DOHH2 (cell line): ENCODE measurements at regions not wholly inside any gene's neighbourhood (a gene's known extent, or its start where the extent isn't known, plus 50 kb on each side); places are given as distances from the start of the nearest gene placed in this dataset.

Experiments used
- H3F3A ChIP-seq: fragments of 200-600 bp; sonication (generic), shearing (Covaris generic); 2 replicates; pipeline ENCODE4 v1.6.0; 2016; ENCODE audit warnings: antibody characterized with exemption, mild to moderate bottlenecking; ENCODE audit not compliant: control insufficient read depth, insufficient read depth
- H3K27ac ChIP-seq: fragments of 200-600 bp; sonication (generic); 2 replicates; pipeline ENCODE4 v1.5.1; 2014; ENCODE audit warnings: low read depth, mild to moderate bottlenecking, low read length, moderate library complexity
- H3K27me3 ChIP-seq: fragments of 200-600 bp; sonication (generic); 2 replicates; pipeline ENCODE4 v1.6.1; 2014; ENCODE audit warnings: mild to moderate bottlenecking, low read length, mixed read lengths; ENCODE audit not compliant: control insufficient read depth
- H3K36me3 ChIP-seq: fragments of 200-600 bp; sonication (generic); 2 replicates; pipeline ENCODE4 v1.6.1; 2014; ENCODE audit warnings: mild to moderate bottlenecking, low read length, moderate library complexity, mixed read lengths; ENCODE audit not compliant: control insufficient read depth
- H3K4me1 ChIP-seq: fragments of 200-600 bp; sonication (generic); 2 replicates; pipeline ENCODE4 v1.6.1; 2014; ENCODE audit warnings: mild to moderate bottlenecking, low read length, mixed read lengths; ENCODE audit not compliant: control insufficient read depth
- H3K4me2 ChIP-seq: fragments of 200-600 bp; sonication (generic); 2 replicates; pipeline ENCODE4 v1.6.0; 2014; ENCODE audit warnings: mild to moderate bottlenecking, low read length, moderate library complexity
- H3K4me3 ChIP-seq: fragments of 200-600 bp; sonication (generic); 2 replicates; pipeline ENCODE4 v1.5.1; 2014; ENCODE audit warnings: mild to moderate bottlenecking, low read length, mixed read lengths
- H3K79me2 ChIP-seq: fragments of 200-600 bp; sonication (generic); 2 replicates; pipeline ENCODE4 v1.6.1; 2014; ENCODE audit warnings: mild to moderate bottlenecking, low read length, mixed read lengths; ENCODE audit not compliant: control insufficient read depth
- H3K9me2 ChIP-seq: fragments of 200-600 bp; sonication (generic); replicated peaks from 2 replicates; pipeline ENCODE4 v1.6.1; 2014; ENCODE audit warnings: mild to moderate bottlenecking, low read length, mixed read lengths; ENCODE audit not compliant: control insufficient read depth
- H3K9me3 ChIP-seq: fragments of 200-600 bp; sonication (generic); 2 replicates; pipeline ENCODE4 v1.6.1; 2014; ENCODE audit warnings: antibody characterized with exemption, low read length, mixed read lengths; ENCODE audit not compliant: control insufficient read depth, insufficient read depth
- H4K20me1 ChIP-seq: fragments of 200-600 bp; sonication (generic); 2 replicates; pipeline ENCODE4 v1.6.0; 2014; ENCODE audit warnings: low read depth, mild to moderate bottlenecking, antibody characterized with exemption, low read length, moderate library complexity; ENCODE audit not compliant: control insufficient read depth, insufficient read depth
- CTCF ChIP-seq: fragments of 200-600 bp; sonication (generic); IDR thresholded peaks from one replicate; pipeline ENCODE4 v1.5.1; 2014; ENCODE audit warnings: antibody characterized with exemption, mild to moderate bottlenecking, low read depth, low read length; ENCODE audit not compliant: poor library complexity, severe bottlenecking
- EZH2phosphoT487 ChIP-seq: fragments of 200-600 bp; sonication (generic); IDR thresholded peaks from 2 replicates; pipeline ENCODE4 v1.6.1; 2017; ENCODE audit warnings: borderline replicate concordance, mild to moderate bottlenecking, antibody characterized with exemption, low read length, moderate library complexity, mixed read lengths

- H3K4me3 ChIP-seq = no peak overlapping the region
- H3K4me1 ChIP-seq = 0 out of 2 replicates have a peak, but pooled peaks cover 3% of the 10 kb centered on the region
- no peaks in the 10 kb centered on the region for H3K36me3 ChIP-seq
- no peaks in the 10 kb centered on the region for H4K20me1 ChIP-seq
- TF ChIP-seq CTCF = no peak
- no peak for TF ChIP-seq EZH2phosphoT487
- no peaks in the 10 kb centered on the region for H3F3A ChIP-seq
- H3K9me2 ChIP-seq = no peaks in the 10 kb centered on the region
- no peaks in the 10 kb centered on the region for H3K79me2 ChIP-seq
- no peak overlapping the region for H3K27ac ChIP-seq
- H3K4me2 ChIP-seq = no peak overlapping the region
- H3K27me3 ChIP-seq = 0 out of 2 replicates have a peak, but pooled peaks cover 2% of the 10 kb centered on the region
- no peaks in the 10 kb centered on the region for H3K9me3 ChIP-seq
Observed at GRCh38 chr5:14078716-14079115, 64.4 kb upstream of the TRIO start.

- TF ChIP-seq EZH2phosphoT487 (no peak), CTCF (no peak)
- 0 out of 2 replicates have a peak, but pooled peaks cover 3% of the 10 kb centered on the region for H3K4me1 ChIP-seq
- H3K9me3 ChIP-seq = no peaks in the 10 kb centered on the region
- H3K27me3 ChIP-seq = 0 out of 2 replicates have a peak, but pooled peaks cover 2% of the 10 kb centered on the region
- no peak overlapping the region for H3K27ac ChIP-seq
- H3K4me3 ChIP-seq = no peak overlapping the region
- H3K36me3 ChIP-seq = no peaks in the 10 kb centered on the region
- H3K79me2 ChIP-seq = no peaks in the 10 kb centered on the region
- H3K9me2 ChIP-seq = no peaks in the 10 kb centered on the region
- H4K20me1 ChIP-seq = no peaks in the 10 kb centered on the region
- no peak overlapping the region for H3K4me2 ChIP-seq
- no peaks in the 10 kb centered on the region for H3F3A ChIP-seq
Observed at GRCh38 chr5:14077501-14077900, 65.6 kb upstream of the TRIO start.

- Histone ChIP-seq H3K27me3 (0 out of 2 replicates have a peak, but pooled peaks cover 2% of the 10 kb centered on the region), H3K4me1 (no peaks in the 10 kb centered on the region), H4K20me1 (no peaks in the 10 kb centered on the region), H3K4me3 (no peak overlapping the region), H3K36me3 (no peaks in the 10 kb centered on the region), H3K9me3 (no peaks in the 10 kb centered on the region), H3K9me2 (no peaks in the 10 kb centered on the region), H3K27ac (no peak overlapping the region), H3K79me2 (no peaks in the 10 kb centered on the region), H3F3A (no peaks in the 10 kb centered on the region), H3K4me2 (no peak overlapping the region)
- TF ChIP-seq CTCF (no peak), EZH2phosphoT487 (no peak)
Observed at GRCh38 chr5:14076561-14076960, 66.6 kb upstream of the TRIO start.
